Neural cell (in vitro differentiated cells): ENCODE measurements at regions not wholly inside any gene's neighbourhood (a gene's known extent, or its start where the extent isn't known, plus 50 kb on each side); places are given as distances from the start of the nearest gene placed in this dataset.

Experiments
- H2AFZ ChIP-seq: fragments of 200-600, 300-800 bp; sonication (generic), shearing (Covaris generic); 2 replicates; pipeline ENCODE4 v1.6.0; 2014; ENCODE audit warnings: low read depth, mild to moderate bottlenecking, antibody characterized with exemption, low read length, moderate library complexity
- H3F3A ChIP-seq: fragments of 200-600 bp; shearing (Covaris generic); 2 replicates; pipeline ENCODE4 v1.6.1; 2016; ENCODE audit warnings: mild to moderate bottlenecking, moderate library complexity, mixed read lengths, antibody characterized with exemption, low read length; ENCODE audit not compliant: insufficient read depth, poor library complexity, severe bottlenecking
- H3K27ac ChIP-seq: fragments of 200-600, 300-800 bp; sonication (generic), shearing (Covaris generic); 2 replicates; pipeline ENCODE4 v1.5.1; 2014; ENCODE audit warnings: mild to moderate bottlenecking, low read length, moderate library complexity
- H3K27me3 ChIP-seq: fragments of 300-800, 200-600 bp; sonication (generic), shearing (Covaris generic); 2 replicates; pipeline ENCODE4 v1.6.0; 2014; ENCODE audit warnings: mild to moderate bottlenecking, low read depth, low read length, moderate library complexity; ENCODE audit not compliant: insufficient read depth
- H3K36me3 ChIP-seq: fragments of 300-800, 200-600 bp; sonication (generic), shearing (Covaris generic); 2 replicates; pipeline ENCODE4 v1.5.1; 2014; ENCODE audit warnings: mild to moderate bottlenecking, antibody characterized with exemption, low read length, moderate library complexity; ENCODE audit not compliant: insufficient read depth
- H3K4me2 ChIP-seq: fragments of 300-800, 200-600 bp; sonication (generic), shearing (Covaris generic); 2 replicates; pipeline ENCODE4 v1.6.0; 2014; ENCODE audit warnings: mild to moderate bottlenecking, low read length
- H3K4me3 ChIP-seq: fragments of 300-800, 200-600 bp; sonication (generic), shearing (Covaris generic); 2 replicates; pipeline ENCODE4 v1.5.1; 2014; ENCODE audit warnings: mild to moderate bottlenecking, low read length, moderate library complexity
- H3K79me2 ChIP-seq: fragments of 200-600 bp; shearing (Covaris generic); replicated peaks from 2 replicates; pipeline ENCODE4 v1.6.0; 2014; ENCODE audit warnings: mild to moderate bottlenecking, low read length, moderate library complexity; ENCODE audit not compliant: insufficient read depth
- H3K9ac ChIP-seq: fragments of 300-800, 200-600 bp; sonication (generic), shearing (Covaris generic); 2 replicates; pipeline ENCODE4 v1.6.1; 2016; ENCODE audit warnings: mild to moderate bottlenecking, low read length, mixed read lengths
- H3K9me2 ChIP-seq: fragments of 200-600 bp; shearing (Covaris generic); 2 replicates; pipeline ENCODE4 v1.6.1; 2016; ENCODE audit warnings: mild to moderate bottlenecking, low read length, mixed read lengths; ENCODE audit not compliant: insufficient read depth
- H3K9me3 ChIP-seq: fragments of 200-600, 300-800 bp; sonication (generic), shearing (Covaris generic); 2 replicates; pipeline ENCODE4 v1.6.1; 2016; ENCODE audit warnings: mild to moderate bottlenecking, mixed run types, low read length, moderate library complexity, mixed read lengths
- H4K20me1 ChIP-seq: fragments of 200-600 bp; shearing (Covaris generic); 2 replicates; pipeline ENCODE4 v1.6.1; 2016; ENCODE audit warnings: mild to moderate bottlenecking, mixed run types; ENCODE audit not compliant: insufficient read depth
- CTCF ChIP-seq: fragments of 450-650 bp; IDR thresholded peaks from 2 replicates; pipeline ENCODE4 v1.5.1; 2014; ENCODE audit warnings: antibody characterized with exemption, mild to moderate bottlenecking, moderate library complexity; ENCODE audit not compliant: poor library complexity, severe bottlenecking
- EP300 ChIP-seq: fragments of 450-650 bp; conservative IDR thresholded peaks from 2 replicates; pipeline ENCODE4 v1.6.1; 2014; ENCODE audit warnings: antibody characterized with exemption, mild to moderate bottlenecking, moderate library complexity; ENCODE audit not compliant: poor library complexity, severe bottlenecking
- EZH2 ChIP-seq: fragments of 200-600, 300-800 bp; shearing (Covaris generic), sonication (generic); IDR thresholded peaks from 2 replicates; pipeline ENCODE4 v1.6.1; 2014; ENCODE audit warnings: antibody characterized with exemption, low read length, borderline replicate concordance, mild to moderate bottlenecking; ENCODE audit not compliant: insufficient read depth, poor library complexity, severe bottlenecking
- MXI1 ChIP-seq: fragments of 450-650 bp; conservative IDR thresholded peaks from 2 replicates; pipeline ENCODE4 v1.6.1; 2014; ENCODE audit warnings: antibody characterized with exemption, mild to moderate bottlenecking; ENCODE audit not compliant: poor library complexity, severe bottlenecking
- POLR2AphosphoS5 ChIP-seq: IDR thresholded peaks from 2 replicates; pipeline ENCODE4 v1.6.1; 2012
- RAD21 ChIP-seq: fragments of 450-650 bp; conservative IDR thresholded peaks from 2 replicates; pipeline ENCODE4 v1.6.1; 2014; ENCODE audit warnings: antibody characterized with exemption, mild to moderate bottlenecking, moderate library complexity
- REST ChIP-seq: IDR thresholded peaks from 2 replicates; pipeline ENCODE4 v1.6.1; 2012; ENCODE audit warnings: borderline replicate concordance
- SMC3 ChIP-seq: fragments of 450-650 bp; conservative IDR thresholded peaks from 2 replicates; pipeline ENCODE4 v1.6.1; 2014; ENCODE audit warnings: antibody characterized with exemption, mild to moderate bottlenecking, moderate library complexity; ENCODE audit not compliant: poor library complexity
- TAF1 ChIP-seq: IDR thresholded peaks from 2 replicates; pipeline ENCODE4 v1.6.1; 2012; ENCODE audit warnings: low read depth

GRCh38 chr16:22623351-22623781 is 112.7 kb downstream of the NPIPB5 start:
- H3K9me3 ChIP-seq, result no peaks in the 10 kb centered on the region
- no peak overlapping the region for H2AFZ ChIP-seq
- H3K9me2 ChIP-seq, result no peaks in the 10 kb centered on the region
- no peaks in the 10 kb centered on the region for H3K79me2 ChIP-seq
- no peak overlapping the region for H3K9ac ChIP-seq
- no peak overlapping the region for H3K4me2 ChIP-seq
- H3F3A ChIP-seq, result no peaks in the 10 kb centered on the region
- no peaks in the 10 kb centered on the region for H4K20me1 ChIP-seq
- no peaks in the 10 kb centered on the region for H3K36me3 ChIP-seq
- H3K27ac ChIP-seq, result no peak overlapping the region
- TF ChIP-seq MXI1 (no peak), TAF1 (no peak), EP300 (no peak)
- H3K4me3 ChIP-seq, result no peak overlapping the region
- no peaks in the 10 kb centered on the region for H3K27me3 ChIP-seq

- Histone ChIP-seq H3K9me3 (no peaks in the 10 kb centered on the region), H3K4me3 (no peak overlapping the region), H3K36me3 (no peaks in the 10 kb centered on the region), H3K79me2 (no peaks in the 10 kb centered on the region), H3K9me2 (no peaks in the 10 kb centered on the region), H3K4me2 (no peak overlapping the region), H3K27ac (no peak overlapping the region), H3K27me3 (no peaks in the 10 kb centered on the region), H2AFZ (no peak overlapping the region), H3F3A (no peaks in the 10 kb centered on the region), H4K20me1 (no peaks in the 10 kb centered on the region), H3K9ac (no peak overlapping the region)
- TF ChIP-seq MXI1 (no peak), EZH2 (no peak), CTCF (no peak), POLR2AphosphoS5 (no peak), REST (no peak), EP300 (no peak), RAD21 (no peak), TAF1 (no peak), SMC3 (no peak)
These were observed 113.5 kb downstream of the NPIPB5 start for GRCh38 chr16:22624038-22624799.
